ENCODE measurements at regions not wholly inside any gene's neighbourhood (a gene's known extent, or its start where the extent isn't known, plus 50 kb on each side); places are given as distances from the start of the nearest gene placed in this dataset.

GRCh38 chr20:11311659-11312224, 606.0 kb upstream of the BTBD3 start:
- TF ChIP-seq CTCF (IDR thresholded peaks at IDR 0.05), result no peak
- no peak for TF ChIP-seq POLR2A (IDR thresholded peaks at IDR 0.05)

Data from Peyer's patch (tissue), 4 donors.